ENCODE measurements at regions not wholly inside any gene's neighbourhood (a gene's known extent, or its start where the extent isn't known, plus 50 kb on each side); places are given as distances from the start of the nearest gene placed in this dataset.

- H2AK5ac ChIP-seq (ENCODE audit: low read depth, low read length), result no peak overlapping the region
- peak overlapping the region; percentile 49 for H2AFZ ChIP-seq (ENCODE audit: low read length)
- H2BK5ac ChIP-seq (ENCODE audit: low read length), result no peak overlapping the region
- no peak overlapping the region for H4K8ac ChIP-seq (ENCODE audit: low read depth, low read length)
- H3K27me3 ChIP-seq (ENCODE audit: control insufficient read depth in 3 of 3, insufficient read depth in 3 of 3, low read depth in 1 of 3, low read length in 3 of 3), result no peaks in the 10 kb centered on the region
- H2BK120ac ChIP-seq (ENCODE audit: low read depth, low read length), result no peak overlapping the region
- peaks cover 2 to 9% of the 10 kb centered on the region in 2 donors for H3K4me1 ChIP-seq (ENCODE audit: control insufficient read depth in 2 of 2, insufficient read depth in 1 of 2, low read depth in 1 of 2, low read length in 2 of 2)
- no peak overlapping the region for H2BK12ac ChIP-seq (ENCODE audit: low read length)
- H3K14ac ChIP-seq (ENCODE audit: low read length), result no peak overlapping the region
- no peak overlapping the region for H3K27ac ChIP-seq (replicated peaks; ENCODE audit: low read length)
- H3K23ac ChIP-seq (ENCODE audit: low read depth, low read length, poor library complexity), result no peak overlapping the region
- H3K4ac ChIP-seq (ENCODE audit: low read length), result no peak overlapping the region
- no peak overlapping the region for H3K4me2 ChIP-seq (ENCODE audit: insufficient read depth, low read length, poor library complexity, severe bottlenecking)
- H3K36me3 ChIP-seq (replicated peaks in 1 of 2; ENCODE audit: control insufficient read depth in 2 of 2, insufficient read depth in 2 of 2, low read length in 2 of 2), result no peaks in the 10 kb centered on the region
- no peaks in the 10 kb centered on the region for H3K9me3 ChIP-seq (replicated peaks in 1 of 2; ENCODE audit: control insufficient read depth in 2 of 2, insufficient read depth in 1 of 2, low read depth in 1 of 2, low read length in 2 of 2)
- H3K79me1 ChIP-seq (ENCODE audit: low read depth, low read length), result no peaks in the 10 kb centered on the region
- no peak for DNase-seq (ENCODE audit: low spot score)
- no peak overlapping the region for H3K18ac ChIP-seq (ENCODE audit: low read length)
- no peak overlapping the region for H2BK15ac ChIP-seq (ENCODE audit: low read length)
- no peak overlapping the region for H4K91ac ChIP-seq (ENCODE audit: low read depth, low read length, poor library complexity)
- no peak overlapping the region for H3K9ac ChIP-seq (ENCODE audit: low read depth, low read length, poor library complexity)
- whole genome bisulfite sequencing, 2 donors (ENCODE audit: extremely low coverage in 2 of 2, insufficient read length in 2 of 2, insufficient replicate concordance in 1 of 2), result no CpG with 5 or more reads among the region's 3 CpGs
- H3K4me3 ChIP-seq (ENCODE audit: low read length in 2 of 2), result no peak overlapping the region
These were observed 187.4 kb upstream of the SOX11 start for GRCh38 chr2:5504756-5505155.

- no peaks in the 10 kb centered on the region for H3K9me3 ChIP-seq (replicated peaks in 1 of 2; ENCODE audit: control insufficient read depth in 2 of 2, insufficient read depth in 1 of 2, low read depth in 1 of 2, low read length in 2 of 2)
- peaks cover 0 to 3% of the 10 kb centered on the region in 2 donors for H3K36me3 ChIP-seq (replicated peaks in 1 of 2; ENCODE audit: control insufficient read depth in 2 of 2, insufficient read depth in 2 of 2, low read length in 2 of 2)
- H2AFZ ChIP-seq (ENCODE audit: low read length), result peak overlapping the region; percentile 77
- peak overlapping the region; percentile 49 for H2BK5ac ChIP-seq (ENCODE audit: low read length)
- H2BK15ac ChIP-seq (ENCODE audit: low read length), result peak overlapping the region; percentile 79
- no peak overlapping the region for H3K4me3 ChIP-seq (ENCODE audit: low read length in 2 of 2)
- peak overlapping the region; percentile 97 for H3K18ac ChIP-seq (ENCODE audit: low read length)
- H2BK12ac ChIP-seq (ENCODE audit: low read length), result no peak overlapping the region
- WGBS, 2 donors (ENCODE audit: extremely low coverage in 2 of 2, insufficient read length in 2 of 2, insufficient replicate concordance in 1 of 2), result no CpG with 5 or more reads among the region's 10 CpGs
- H3K4me1 ChIP-seq (ENCODE audit: control insufficient read depth in 2 of 2, insufficient read depth in 1 of 2, low read depth in 1 of 2, low read length in 2 of 2), result peaks cover 2 to 11% of the 10 kb centered on the region in 2 donors
- peak overlapping the region; percentile 89 for H4K91ac ChIP-seq (ENCODE audit: low read depth, low read length, poor library complexity)
- no peak overlapping the region for H3K27ac ChIP-seq (replicated peaks; ENCODE audit: low read length)
- H2BK120ac ChIP-seq (ENCODE audit: low read depth, low read length), result peak overlapping the region; percentile 73
- H3K23ac ChIP-seq (ENCODE audit: low read depth, low read length, poor library complexity), result no peak overlapping the region
- no peak overlapping the region for H4K8ac ChIP-seq (ENCODE audit: low read depth, low read length)
- H3K9ac ChIP-seq (ENCODE audit: low read depth, low read length, poor library complexity), result no peak overlapping the region
- no peak for DNase-seq (ENCODE audit: low spot score)
- H3K79me1 ChIP-seq (ENCODE audit: low read depth, low read length), result no peaks in the 10 kb centered on the region
- no peak overlapping the region for H3K4me2 ChIP-seq (ENCODE audit: insufficient read depth, low read length, poor library complexity, severe bottlenecking)
- peak overlapping the region; percentile 72 for H2AK5ac ChIP-seq (ENCODE audit: low read depth, low read length)
- no peak overlapping the region for H3K14ac ChIP-seq (ENCODE audit: low read length)
- H3K4ac ChIP-seq (ENCODE audit: low read length), result no peak overlapping the region
- H3K27me3 ChIP-seq (ENCODE audit: control insufficient read depth in 3 of 3, insufficient read depth in 3 of 3, low read depth in 1 of 3, low read length in 3 of 3), result no peaks in the 10 kb centered on the region
These were observed 184.8 kb upstream of the SOX11 start for GRCh38 chr2:5507367-5507766.

GRCh38 chr2:5509362-5509761, 182.8 kb upstream of the SOX11 start:
- DNase-seq (ENCODE audit: low spot score), result no peak
- peak overlapping the region; percentile 17 for H4K91ac ChIP-seq (ENCODE audit: low read depth, low read length, poor library complexity)
- no peak overlapping the region for H2AK5ac ChIP-seq (ENCODE audit: low read depth, low read length)
- H2BK5ac ChIP-seq (ENCODE audit: low read length), result no peak overlapping the region
- H3K4me2 ChIP-seq (ENCODE audit: insufficient read depth, low read length, poor library complexity, severe bottlenecking), result no peak overlapping the region
- H2BK12ac ChIP-seq (ENCODE audit: low read length), result no peak overlapping the region
- H4K8ac ChIP-seq (ENCODE audit: low read depth, low read length), result no peak overlapping the region
- H3K27ac ChIP-seq (replicated peaks; ENCODE audit: low read length), result no peak overlapping the region
- no peak overlapping the region for H3K18ac ChIP-seq (ENCODE audit: low read length)
- no peak overlapping the region for H3K9ac ChIP-seq (ENCODE audit: low read depth, low read length, poor library complexity)
- no peak overlapping the region for H3K23ac ChIP-seq (ENCODE audit: low read depth, low read length, poor library complexity)
- no peak overlapping the region for H3K4ac ChIP-seq (ENCODE audit: low read length)
- H3K36me3 ChIP-seq (replicated peaks in 1 of 2; ENCODE audit: control insufficient read depth in 2 of 2, insufficient read depth in 2 of 2, low read length in 2 of 2), result peaks cover 0 to 3% of the 10 kb centered on the region in 2 donors
- no peak overlapping the region for H2BK15ac ChIP-seq (ENCODE audit: low read length)
- 100% methylated on average over 1 of the region's 7 CpGs for WGBS, 2 donors (ENCODE audit: extremely low coverage in 2 of 2, insufficient read length in 2 of 2, insufficient replicate concordance in 1 of 2)
- H3K9me3 ChIP-seq (replicated peaks in 1 of 2; ENCODE audit: control insufficient read depth in 2 of 2, insufficient read depth in 1 of 2, low read depth in 1 of 2, low read length in 2 of 2), result no peaks in the 10 kb centered on the region
- H2BK120ac ChIP-seq (ENCODE audit: low read depth, low read length), result no peak overlapping the region
- no peak overlapping the region for H3K14ac ChIP-seq (ENCODE audit: low read length)
- H3K79me1 ChIP-seq (ENCODE audit: low read depth, low read length), result no peaks in the 10 kb centered on the region
- no peak overlapping the region for H2AFZ ChIP-seq (ENCODE audit: low read length)
- H3K27me3 ChIP-seq (ENCODE audit: control insufficient read depth in 3 of 3, insufficient read depth in 3 of 3, low read depth in 1 of 3, low read length in 3 of 3), result no peaks in the 10 kb centered on the region
- peaks cover 2 to 11% of the 10 kb centered on the region in 2 donors for H3K4me1 ChIP-seq (ENCODE audit: control insufficient read depth in 2 of 2, insufficient read depth in 1 of 2, low read depth in 1 of 2, low read length in 2 of 2)
- H3K4me3 ChIP-seq (ENCODE audit: low read length in 2 of 2), result no peak overlapping the region

- no peak overlapping the region for H2AFZ ChIP-seq (ENCODE audit: low read length)
- peak overlapping the region; percentile 53 for H3K9ac ChIP-seq (ENCODE audit: low read depth, low read length, poor library complexity)
- peaks cover 0 to 11% of the 10 kb centered on the region in 2 donors for H3K4me1 ChIP-seq (ENCODE audit: control insufficient read depth in 2 of 2, insufficient read depth in 1 of 2, low read depth in 1 of 2, low read length in 2 of 2)
- no peak overlapping the region for H2BK12ac ChIP-seq (ENCODE audit: low read length)
- DNase-seq (ENCODE audit: low spot score), result no peak
- no peak overlapping the region for H2BK5ac ChIP-seq (ENCODE audit: low read length)
- peak overlapping the region; percentile 5 for H2AK5ac ChIP-seq (ENCODE audit: low read depth, low read length)
- H3K4me3 ChIP-seq (ENCODE audit: low read length in 2 of 2), result peak overlapping the region in 1 of 2 donors; percentile 56
- H3K27me3 ChIP-seq (ENCODE audit: control insufficient read depth in 3 of 3, insufficient read depth in 3 of 3, low read depth in 1 of 3, low read length in 3 of 3), result no peaks in the 10 kb centered on the region
- H2BK120ac ChIP-seq (ENCODE audit: low read depth, low read length), result no peak overlapping the region
- H3K23ac ChIP-seq (ENCODE audit: low read depth, low read length, poor library complexity), result peak overlapping the region; percentile 19
- no peak overlapping the region for H3K27ac ChIP-seq (replicated peaks; ENCODE audit: low read length)
- peak overlapping the region; percentile 6 for H3K4ac ChIP-seq (ENCODE audit: low read length)
- H3K14ac ChIP-seq (ENCODE audit: low read length), result no peak overlapping the region
- no peak overlapping the region for H2BK15ac ChIP-seq (ENCODE audit: low read length)
- no peak overlapping the region for H4K8ac ChIP-seq (ENCODE audit: low read depth, low read length)
- no peaks in the 10 kb centered on the region for H3K9me3 ChIP-seq (replicated peaks in 1 of 2; ENCODE audit: control insufficient read depth in 2 of 2, insufficient read depth in 1 of 2, low read depth in 1 of 2, low read length in 2 of 2)
- WGBS, 2 donors (ENCODE audit: extremely low coverage in 2 of 2, insufficient read length in 2 of 2, insufficient replicate concordance in 1 of 2), result 90% methylated on average over 2 of the region's 4 CpGs; no CpG with 5 or more reads in 1 of the 2 donors
- H3K36me3 ChIP-seq (replicated peaks in 1 of 2; ENCODE audit: control insufficient read depth in 2 of 2, insufficient read depth in 2 of 2, low read length in 2 of 2), result peaks cover 0 to 3% of the 10 kb centered on the region in 2 donors
- no peaks in the 10 kb centered on the region for H3K79me1 ChIP-seq (ENCODE audit: low read depth, low read length)
- H4K91ac ChIP-seq (ENCODE audit: low read depth, low read length, poor library complexity), result no peak overlapping the region
- H3K18ac ChIP-seq (ENCODE audit: low read length), result peak overlapping the region; percentile 7
- no peak overlapping the region for H3K4me2 ChIP-seq (ENCODE audit: insufficient read depth, low read length, poor library complexity, severe bottlenecking)
These were observed 182.1 kb upstream of the SOX11 start for GRCh38 chr2:5510082-5510481.
